NCI-H1092 (cell line): ENCODE measurements at regions not wholly inside any gene's neighbourhood (a gene's known extent, or its start where the extent isn't known, plus 50 kb on each side); places are given as distances from the start of the nearest gene placed in this dataset.

Experiments
- DNase-seq: peaks from one replicate; lab custom pipeline; 2025; lab: John Stamatoyannopoulos, UW

GRCh38 chr22:48855013-48855412 is 972.7 kb downstream of the BRD1 start:
- no peak for DNase-seq

DNA sequence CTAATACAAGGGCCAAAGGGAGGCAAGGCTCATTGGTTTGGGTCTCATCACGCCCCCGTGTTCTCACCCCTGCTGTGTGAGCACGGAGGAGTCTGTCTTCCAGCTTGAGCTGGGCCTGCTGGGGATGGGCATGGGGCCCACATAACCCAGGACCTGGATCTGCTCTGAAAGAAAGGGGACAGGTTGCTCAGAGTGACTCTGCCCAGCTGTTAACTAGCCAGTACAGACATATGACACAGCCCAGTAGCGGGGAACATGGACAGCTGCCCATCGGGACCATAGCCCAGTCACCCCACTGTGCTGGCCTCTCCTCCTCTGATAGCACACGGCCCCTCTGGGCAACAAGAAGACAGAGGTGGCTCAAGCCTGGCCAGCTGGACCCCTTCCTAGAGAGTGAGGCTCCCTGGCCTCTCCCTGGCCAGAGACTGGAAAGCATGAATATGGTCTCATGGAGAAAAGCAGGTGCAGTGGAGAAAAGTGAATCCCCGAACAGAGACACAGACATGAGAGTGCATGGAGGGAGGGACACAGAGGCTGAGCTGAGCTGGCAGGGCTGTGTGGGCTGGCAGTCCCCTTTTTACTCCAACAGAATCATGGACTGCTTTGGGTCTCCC is 973.9 kb downstream of the BRD1 start:
- DNase-seq, result no peak

DNA sequence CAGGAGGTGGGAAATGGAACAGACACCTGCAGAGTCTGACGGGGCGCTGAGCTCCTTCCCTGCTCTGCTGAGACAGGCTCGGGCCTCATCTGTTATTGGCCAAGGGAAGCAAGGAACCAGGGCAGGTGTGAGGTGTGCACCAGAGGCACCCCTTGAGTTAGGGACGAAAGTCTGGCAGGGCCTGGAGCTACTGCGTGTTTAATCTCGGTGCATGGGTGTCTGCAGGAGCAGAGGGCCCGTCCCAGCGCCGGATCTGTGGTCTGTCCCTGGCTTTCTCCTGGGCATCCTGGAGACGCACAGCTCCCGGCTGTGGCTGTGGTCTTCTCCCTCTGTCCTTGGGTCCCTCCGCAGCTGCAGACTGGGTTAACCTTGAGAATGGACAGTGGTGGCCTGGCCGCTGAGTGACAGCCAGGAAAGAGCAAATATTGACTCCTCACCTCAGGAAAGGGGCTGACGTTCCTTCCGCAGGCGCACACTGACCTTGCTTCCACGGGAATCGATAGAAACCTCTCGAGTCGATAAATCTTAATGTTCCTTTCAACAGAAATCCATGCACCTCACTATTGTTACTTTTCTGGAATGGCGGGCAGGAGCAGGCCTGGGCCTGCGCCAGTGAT is 975.6 kb downstream of the BRD1 start:
- no peak for DNase-seq

DNA sequence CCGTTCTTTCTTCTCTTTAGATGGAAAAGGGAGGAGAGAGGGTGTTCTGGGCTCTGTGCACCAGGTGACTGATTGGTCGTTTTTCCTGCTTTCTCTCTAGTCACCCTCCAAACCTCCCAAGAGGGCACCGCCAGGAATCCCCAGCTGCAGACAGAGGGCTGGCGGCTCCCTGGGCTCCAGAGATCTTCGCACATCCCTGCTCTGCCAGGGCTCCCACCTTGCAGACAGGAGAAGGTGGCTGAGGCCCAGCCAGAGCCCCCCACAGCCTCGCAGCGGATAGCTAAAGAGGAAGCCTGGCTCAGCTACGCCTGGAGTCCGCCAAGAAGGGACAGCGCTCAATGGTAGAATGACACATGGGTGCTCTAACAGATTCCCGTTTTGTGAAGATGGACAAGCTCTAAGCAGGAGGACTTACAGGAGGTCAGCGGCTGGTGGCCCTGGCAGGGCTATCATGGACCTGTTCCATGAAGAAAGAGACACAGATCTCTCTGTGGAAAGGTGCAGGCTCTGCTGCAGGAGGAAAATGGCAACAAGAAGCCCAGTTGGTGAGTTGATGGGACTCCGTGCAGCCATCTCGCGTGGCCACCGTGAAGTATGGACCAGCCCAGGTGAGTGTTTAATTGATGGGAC is 976.9 kb downstream of the BRD1 start:
- DNase-seq, result no peak

GRCh38 chr22:48849963-48850657 is 977.6 kb downstream of the BRD1 start:
- no peak for DNase-seq

GRCh38 chr22:48849219-48849912 is 978.3 kb downstream of the BRD1 start:
- DNase-seq, result no peak

DNA sequence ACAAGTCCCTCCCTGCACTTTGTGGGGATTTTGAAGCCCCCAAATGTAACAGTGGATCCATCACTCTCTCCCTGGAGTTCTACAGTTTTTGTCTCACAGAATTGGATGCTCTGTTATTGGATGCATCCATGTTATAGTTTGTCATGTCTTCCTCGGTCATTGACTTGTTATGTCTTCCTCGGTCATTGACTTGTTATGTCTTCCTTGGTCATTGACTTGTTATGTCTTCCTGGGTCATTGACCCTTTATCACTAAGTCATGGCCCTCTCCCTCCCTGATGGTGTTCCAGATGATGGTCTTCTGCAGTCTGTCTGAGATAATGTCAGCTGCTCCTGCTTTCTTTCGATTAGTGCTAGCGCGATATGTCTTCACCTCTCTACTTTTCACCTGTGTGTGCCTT is 981.5 kb downstream of the BRD1 start:
- DNase-seq, result no peak

DNA sequence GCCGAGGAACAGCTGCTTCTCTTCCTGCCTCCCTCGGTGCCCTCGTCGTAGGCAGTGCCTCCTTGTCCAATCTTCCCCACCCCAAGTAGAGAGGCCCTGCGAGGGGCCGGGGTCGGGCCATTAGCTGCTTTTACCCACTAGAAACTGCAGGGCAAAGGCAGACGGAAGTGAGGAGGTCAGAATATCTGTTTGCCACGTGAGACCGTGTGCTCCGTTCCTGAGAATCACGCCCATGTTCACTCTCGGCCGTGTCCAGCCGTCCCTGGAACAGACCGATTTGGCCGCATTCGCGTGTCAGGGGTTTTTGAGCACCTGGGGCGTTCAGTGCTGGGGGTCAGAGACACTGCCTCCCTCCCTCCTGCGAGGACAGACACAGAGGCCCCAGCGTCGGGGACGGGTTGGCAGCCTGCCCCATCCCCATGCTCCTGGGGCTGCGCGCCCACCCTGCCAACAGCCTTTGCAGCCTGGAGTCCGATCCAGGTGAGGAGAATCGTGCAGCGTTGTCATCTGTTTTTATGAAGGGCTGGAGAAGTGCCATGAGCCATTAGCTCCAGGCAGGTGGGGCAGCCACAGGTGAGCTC is 982.2 kb downstream of the BRD1 start:
- DNase-seq, result no peak

DNA sequence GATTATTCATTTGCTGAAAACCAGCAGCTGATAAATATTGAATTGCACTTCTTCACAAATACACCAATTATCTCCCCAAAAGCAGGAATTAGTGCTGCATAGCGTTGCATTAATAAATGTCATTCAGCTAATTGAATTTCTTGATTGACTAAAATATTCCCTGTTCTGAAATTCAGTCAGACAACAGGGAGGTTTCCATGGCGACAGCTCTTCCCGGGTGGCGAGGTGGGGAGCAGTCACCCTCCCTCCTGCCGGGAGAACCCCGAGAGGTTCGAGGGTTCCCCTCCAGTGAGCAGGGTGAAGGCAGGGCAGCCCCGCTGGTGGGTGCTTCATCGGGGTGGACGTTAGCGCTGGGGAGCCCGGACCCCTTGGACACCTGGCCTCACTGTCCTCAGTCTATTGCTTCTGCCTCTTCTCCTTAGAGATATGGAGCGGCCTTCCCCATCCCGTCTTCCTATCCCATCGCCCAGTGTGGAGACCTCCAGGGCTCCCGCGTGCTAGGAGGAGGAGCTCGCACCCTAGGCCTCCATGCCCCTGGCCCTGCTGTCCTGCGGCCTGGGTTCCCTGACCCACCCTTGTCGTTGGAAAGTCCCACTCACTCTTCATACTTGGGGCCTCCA is 983.5 kb downstream of the BRD1 start:
- DNase-seq, result no peak

DNA sequence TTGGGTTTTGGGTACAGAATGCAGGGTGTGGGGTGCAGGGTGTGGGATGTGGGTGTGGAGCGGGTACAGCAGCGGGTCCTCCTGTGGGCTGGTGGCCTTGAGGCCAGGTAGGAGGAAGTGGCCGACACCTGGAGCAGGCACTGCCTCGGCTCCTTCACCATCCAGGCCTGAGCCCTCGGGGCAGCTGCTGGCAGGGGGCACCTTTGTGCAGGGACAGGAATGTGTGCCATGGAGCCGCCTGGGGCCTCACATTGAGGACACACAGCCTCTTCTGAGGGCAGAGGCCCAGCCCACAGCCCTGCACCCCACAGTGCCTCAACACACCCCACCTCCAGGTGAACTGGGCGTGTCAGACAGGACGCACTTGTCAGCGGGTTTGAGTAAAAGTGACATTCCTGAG is 984.0 kb downstream of the BRD1 start:
- no peak for DNase-seq

GRCh38 chr22:48842976-48843375 is 984.7 kb downstream of the BRD1 start:
- no peak for DNase-seq

DNA sequence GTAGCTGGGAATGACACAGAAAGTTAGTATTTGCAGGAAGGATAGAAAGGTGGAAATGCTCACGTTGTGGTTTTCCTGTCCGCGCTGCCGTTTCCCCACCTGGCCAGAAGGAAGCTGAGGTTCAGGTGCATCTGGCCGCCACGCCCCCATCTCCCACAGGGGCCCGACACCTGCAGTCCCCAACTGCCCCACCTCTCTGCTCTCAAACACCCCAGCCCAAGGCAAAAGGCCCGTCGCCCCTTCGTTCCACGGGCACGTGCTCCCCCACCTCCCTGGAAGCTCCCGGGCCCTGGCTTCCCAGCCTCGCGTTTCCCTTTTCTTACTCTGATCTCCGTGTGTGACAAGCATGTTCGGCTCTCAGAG is 985.1 kb downstream of the BRD1 start:
- no peak for DNase-seq

GRCh38 chr22:48841881-48842582 is 985.6 kb downstream of the BRD1 start:
- no peak for DNase-seq

- DNase-seq, result no peak
Measured at GRCh38 chr22:48840112-48840949, 987.3 kb downstream of the BRD1 start.

GRCh38 chr22:48838846-48839730 is 988.6 kb downstream of the BRD1 start:
- DNase-seq, result no peak

DNA sequence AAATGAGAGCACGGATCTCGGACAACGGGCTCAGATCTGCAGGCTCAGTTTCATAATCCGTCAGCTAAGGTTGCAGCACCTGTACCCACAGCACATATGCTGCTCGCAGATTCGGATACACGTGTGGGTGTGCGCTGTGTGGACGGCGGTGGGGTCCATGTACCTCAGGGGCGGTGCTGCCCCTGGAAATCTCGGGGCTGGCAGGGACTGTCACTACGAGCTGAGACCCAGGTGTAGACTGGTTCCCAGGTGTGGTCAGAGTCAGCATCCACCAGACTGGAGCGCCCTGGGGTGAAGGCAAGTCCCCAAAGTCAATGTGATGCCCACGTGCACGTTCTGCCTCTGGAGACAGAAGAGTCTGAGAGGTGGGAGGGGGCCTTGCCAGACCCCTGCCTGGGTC is 989.3 kb downstream of the BRD1 start:
- no peak for DNase-seq

- DNase-seq, result no peak
Measured at GRCh38 chr22:48837341-48837935, 990.2 kb downstream of the BRD1 start.

GRCh38 chr22:48836673-48837340 is 990.9 kb downstream of the BRD1 start:
- no peak for DNase-seq
